WERI-Rb-1 (cell line): ENCODE measurements at regions not wholly inside any gene's neighbourhood (a gene's known extent, or its start where the extent isn't known, plus 50 kb on each side); places are given as distances from the start of the nearest gene placed in this dataset.

Experiments used
- DNase-seq: peaks from one replicate; pipeline ENCODE4 v3.0.0-alpha.2; 2020
- H3K27ac ChIP-seq: fragments of 250-450 bp; sonication (Bioruptor Pico); 2 replicates; pipeline ENCODE4 v1.5.1; 2020; ENCODE audit warnings: mild to moderate bottlenecking, moderate library complexity
- H3K27me3 ChIP-seq: fragments of 250-450 bp; sonication (Bioruptor Pico); 2 replicates; pipeline ENCODE4 v1.5.1; 2021; ENCODE audit warnings: mild to moderate bottlenecking, low read depth, moderate library complexity; ENCODE audit not compliant: insufficient read depth, severe bottlenecking
- H3K36me3 ChIP-seq: fragments of 250-450 bp; sonication (Bioruptor Pico); 2 replicates; pipeline ENCODE4 v1.5.1; 2020; ENCODE audit warnings: mild to moderate bottlenecking, moderate library complexity
- H3K4me3 ChIP-seq: 2 replicates; pipeline ENCODE4 v1.5.1; 2011; ENCODE audit warnings: low read depth, mild to moderate bottlenecking, control low read depth, low read length
- H3K9me3 ChIP-seq: fragments of 250-450 bp; sonication (Bioruptor Pico); 2 replicates; pipeline ENCODE4 v1.5.1; 2021; ENCODE audit warnings: mild to moderate bottlenecking, moderate library complexity; ENCODE audit not compliant: severe bottlenecking
- TF ChIP-seq, protein P1 (sequence below): IDR thresholded peaks from 2 replicates; pipeline ENCODE4 v1.5.1; 2011; ENCODE audit warnings: low read depth, mild to moderate bottlenecking, control low read depth, inconsistent platforms, low read length

GRCh38 chr11:103696123-103696522 lies 340.3 kb upstream of the DDI1 start:
- H3K36me3 ChIP-seq = no peaks in the 10 kb centered on the region
- no peak for DNase-seq

DNA sequence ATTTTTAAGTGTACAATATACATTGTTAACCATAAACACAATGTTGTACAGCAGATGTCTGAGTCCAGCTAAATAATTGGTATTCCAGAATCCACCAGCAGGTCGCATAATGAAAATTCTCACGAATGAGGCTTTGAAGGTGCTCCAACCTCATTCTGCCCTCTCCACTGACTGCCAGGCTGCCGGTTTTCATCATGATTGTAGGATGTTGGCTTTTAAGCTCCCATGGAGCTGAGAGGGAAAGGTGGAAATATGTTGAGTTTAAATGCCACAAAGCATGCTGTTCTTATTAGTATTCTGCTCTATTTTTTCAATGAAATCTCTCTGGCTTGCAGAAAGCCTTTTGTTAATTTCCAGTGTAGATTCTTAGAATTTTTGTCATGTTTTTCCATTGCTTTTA lies 337.2 kb upstream of the DDI1 start:
- H3K27ac ChIP-seq = no peak overlapping the region
- no peaks in the 10 kb centered on the region for H3K9me3 ChIP-seq
- H3K27me3 ChIP-seq = no peaks in the 10 kb centered on the region
- no peaks in the 10 kb centered on the region for H3K36me3 ChIP-seq
- DNase-seq = no peak
- TF ChIP-seq, protein P1, sequence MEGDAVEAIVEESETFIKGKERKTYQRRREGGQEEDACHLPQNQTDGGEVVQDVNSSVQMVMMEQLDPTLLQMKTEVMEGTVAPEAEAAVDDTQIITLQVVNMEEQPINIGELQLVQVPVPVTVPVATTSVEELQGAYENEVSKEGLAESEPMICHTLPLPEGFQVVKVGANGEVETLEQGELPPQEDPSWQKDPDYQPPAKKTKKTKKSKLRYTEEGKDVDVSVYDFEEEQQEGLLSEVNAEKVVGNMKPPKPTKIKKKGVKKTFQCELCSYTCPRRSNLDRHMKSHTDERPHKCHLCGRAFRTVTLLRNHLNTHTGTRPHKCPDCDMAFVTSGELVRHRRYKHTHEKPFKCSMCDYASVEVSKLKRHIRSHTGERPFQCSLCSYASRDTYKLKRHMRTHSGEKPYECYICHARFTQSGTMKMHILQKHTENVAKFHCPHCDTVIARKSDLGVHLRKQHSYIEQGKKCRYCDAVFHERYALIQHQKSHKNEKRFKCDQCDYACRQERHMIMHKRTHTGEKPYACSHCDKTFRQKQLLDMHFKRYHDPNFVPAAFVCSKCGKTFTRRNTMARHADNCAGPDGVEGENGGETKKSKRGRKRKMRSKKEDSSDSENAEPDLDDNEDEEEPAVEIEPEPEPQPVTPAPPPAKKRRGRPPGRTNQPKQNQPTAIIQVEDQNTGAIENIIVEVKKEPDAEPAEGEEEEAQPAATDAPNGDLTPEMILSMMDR = no peak
- H3K4me3 ChIP-seq = no peak overlapping the region

More at GRCh38 chr11:103696123-103696522, 340.3 kb upstream of the DDI1 start:
- H3K9me3 ChIP-seq = no peaks in the 10 kb centered on the region
- H3K4me3 ChIP-seq = no peak overlapping the region
- no peaks in the 10 kb centered on the region for H3K27me3 ChIP-seq
- H3K27ac ChIP-seq = no peak overlapping the region
- TF ChIP-seq, protein P1 = no peak

DNA sequence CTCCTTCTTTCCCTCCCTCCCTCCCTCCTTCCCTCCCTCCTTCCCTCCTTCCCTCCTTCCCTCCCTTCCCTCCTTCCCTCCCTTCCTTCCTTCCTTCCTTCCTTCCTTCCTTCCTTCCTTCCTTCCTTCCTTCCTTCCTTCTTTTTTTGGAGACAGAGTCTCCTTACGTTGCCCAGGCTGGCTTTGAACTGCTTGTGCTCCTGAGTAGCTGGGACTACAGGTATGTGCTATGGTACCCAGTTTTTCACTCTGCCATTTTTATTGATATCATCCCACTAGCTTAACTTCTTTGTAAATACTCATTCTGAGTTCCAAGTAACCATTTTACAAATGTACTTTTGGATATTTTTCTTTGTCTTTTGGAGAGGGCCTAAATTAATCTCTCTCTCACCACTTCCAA lies 336.8 kb upstream of the DDI1 start:
- no peak overlapping the region for H3K27ac ChIP-seq
- H3K36me3 ChIP-seq = no peaks in the 10 kb centered on the region
- TF ChIP-seq, protein P1 = no peak
- no peaks in the 10 kb centered on the region for H3K9me3 ChIP-seq
- no peaks in the 10 kb centered on the region for H3K27me3 ChIP-seq
- H3K4me3 ChIP-seq = no peak overlapping the region
- DNase-seq = no peak

DNA sequence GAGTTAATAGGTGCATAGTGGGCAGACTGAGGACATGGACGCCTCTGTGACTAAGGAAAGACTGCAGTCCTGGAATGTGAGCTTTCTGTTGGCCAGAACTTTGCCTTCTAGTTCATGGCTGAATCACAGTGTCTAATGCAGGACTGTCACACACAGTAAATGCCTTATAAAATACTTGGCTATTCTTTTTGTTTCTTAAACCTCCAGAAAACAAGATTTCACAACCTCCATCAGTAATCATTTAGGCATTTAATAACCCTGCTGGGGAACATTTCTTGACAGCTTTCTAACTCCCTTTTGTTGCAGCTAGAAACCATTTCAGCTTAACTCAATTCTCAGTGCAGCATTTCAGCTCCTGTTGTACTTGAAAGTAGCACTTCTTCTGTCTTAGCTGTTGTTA lies 335.8 kb upstream of the DDI1 start:
- H3K9me3 ChIP-seq = no peaks in the 10 kb centered on the region
- no peak for DNase-seq
- no peaks in the 10 kb centered on the region for H3K27me3 ChIP-seq
- H3K27ac ChIP-seq = no peak overlapping the region
- TF ChIP-seq, protein P1 = no peak
- no peak overlapping the region for H3K4me3 ChIP-seq
- H3K36me3 ChIP-seq = no peaks in the 10 kb centered on the region

GRCh38 chr11:103703437-103703836 lies 333.0 kb upstream of the DDI1 start:
- H3K9me3 ChIP-seq = no peaks in the 10 kb centered on the region
- no peaks in the 10 kb centered on the region for H3K27me3 ChIP-seq
- TF ChIP-seq, protein P1 = no peak
- H3K4me3 ChIP-seq = no peak overlapping the region
- H3K27ac ChIP-seq = no peak overlapping the region
- DNase-seq = no peak
- H3K36me3 ChIP-seq = no peaks in the 10 kb centered on the region

- no peaks in the 10 kb centered on the region for H3K36me3 ChIP-seq
- H3K27me3 ChIP-seq = no peaks in the 10 kb centered on the region
- H3K9me3 ChIP-seq = no peaks in the 10 kb centered on the region
- no peak overlapping the region for H3K27ac ChIP-seq
- DNase-seq = no peak
- no peak overlapping the region for H3K4me3 ChIP-seq
- TF ChIP-seq, protein P1 = no peak
Measured at GRCh38 chr11:103703954-103704353, 332.5 kb upstream of the DDI1 start.
